Breast epithelium (tissue), 3 donors: ENCODE measurements at regions not wholly inside any gene's neighbourhood (a gene's known extent, or its start where the extent isn't known, plus 50 kb on each side); places are given as distances from the start of the nearest gene placed in this dataset.

ENCODE experiments used
- CTCF ChIP-seq, 3 donors: fragments of 450-650 bp; IDR thresholded peaks; one replicate each; pipeline ENCODE4 v1.5.1; 2016 to 2017; ENCODE audit warnings: antibody characterized with exemption in 3 of 3, mild to moderate bottlenecking in 3 of 3, moderate library complexity in 3 of 3
- POLR2A ChIP-seq: fragments of 450-650 bp; IDR thresholded peaks from one replicate; pipeline ENCODE4 v1.6.1; 2016; ENCODE audit warnings: antibody characterized with exemption, mild to moderate bottlenecking, moderate library complexity

DNA sequence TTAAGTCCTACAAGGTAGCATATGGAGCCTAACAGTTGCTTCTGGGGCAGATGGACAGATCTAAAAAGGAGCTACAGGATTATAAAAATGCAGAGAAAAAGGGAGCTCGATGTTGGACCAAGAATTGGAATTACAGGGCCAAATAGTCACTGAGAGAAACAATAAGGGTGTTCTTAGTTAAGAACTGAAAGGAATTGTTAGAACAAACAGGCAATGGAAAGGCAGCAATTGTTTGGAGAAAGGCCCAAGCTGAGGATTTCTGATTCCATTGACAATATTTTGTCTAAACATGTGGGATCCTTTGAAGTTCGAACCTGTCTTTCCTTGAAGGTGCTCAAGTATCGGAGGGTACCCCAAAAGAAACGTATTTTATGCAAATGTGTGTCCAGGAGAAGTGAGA lies 513.6 kb upstream of the CDH8 start:
- no peak for TF ChIP-seq CTCF (IDR thresholded peaks at IDR 0.05)
- TF ChIP-seq POLR2A: no peak
